ENCODE measurements at regions not wholly inside any gene's neighbourhood (a gene's known extent, or its start where the extent isn't known, plus 50 kb on each side); places are given as distances from the start of the nearest gene placed in this dataset.

DNA sequence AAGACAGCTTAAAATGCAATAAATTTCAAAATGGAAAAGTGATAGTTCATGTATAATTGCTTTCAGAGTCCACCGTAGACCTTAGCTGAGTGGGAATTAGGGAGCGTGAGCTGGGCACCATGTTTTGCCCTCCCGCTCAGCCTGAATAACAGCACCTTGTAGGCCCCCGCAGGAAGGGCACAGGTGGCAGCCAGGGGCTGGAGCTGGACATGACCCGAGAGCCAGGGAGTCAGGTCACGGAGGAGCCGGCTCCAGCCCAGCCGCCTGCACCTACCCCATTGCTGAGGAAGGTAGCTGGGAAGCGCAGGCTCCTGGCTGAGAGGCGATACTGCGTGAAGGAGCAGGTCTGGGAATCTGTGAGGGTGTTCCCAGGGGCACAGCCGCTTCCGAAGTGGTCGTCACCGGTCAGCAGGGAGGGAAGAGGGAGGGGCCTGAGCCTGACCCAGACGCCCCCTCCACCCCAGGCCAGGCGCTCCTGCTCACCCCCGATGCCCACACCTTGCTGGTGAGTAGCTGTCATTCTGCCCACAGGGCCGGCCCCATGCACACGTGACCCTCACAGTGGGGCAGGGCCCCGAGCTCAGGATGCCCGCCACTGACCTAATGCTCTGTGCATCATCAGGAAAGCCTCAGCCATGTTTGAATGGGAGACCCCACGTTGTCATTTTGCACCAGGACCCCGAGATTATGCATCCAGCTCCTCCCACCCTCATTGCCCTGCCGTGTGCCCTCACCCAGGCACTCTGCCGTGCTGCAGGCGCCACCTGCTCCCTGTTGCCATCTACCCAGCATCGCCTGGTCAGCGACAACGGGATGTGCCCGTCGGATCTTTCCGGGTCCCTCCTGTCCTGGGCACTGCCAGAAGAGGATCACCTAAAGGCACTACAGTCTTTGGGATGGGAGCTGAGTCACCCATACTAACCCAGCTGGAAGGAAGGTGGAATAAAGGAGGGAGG lies 129.2 kb upstream of the TCERG1L start:
- DNase-seq (ENCODE audit: low spot score in 2 of 2) = peak in 1 of 2 donors; percentile 65
- no peak for TF ChIP-seq POLR2A (IDR thresholded peaks at IDR 0.05)
- TF ChIP-seq, protein P1, sequence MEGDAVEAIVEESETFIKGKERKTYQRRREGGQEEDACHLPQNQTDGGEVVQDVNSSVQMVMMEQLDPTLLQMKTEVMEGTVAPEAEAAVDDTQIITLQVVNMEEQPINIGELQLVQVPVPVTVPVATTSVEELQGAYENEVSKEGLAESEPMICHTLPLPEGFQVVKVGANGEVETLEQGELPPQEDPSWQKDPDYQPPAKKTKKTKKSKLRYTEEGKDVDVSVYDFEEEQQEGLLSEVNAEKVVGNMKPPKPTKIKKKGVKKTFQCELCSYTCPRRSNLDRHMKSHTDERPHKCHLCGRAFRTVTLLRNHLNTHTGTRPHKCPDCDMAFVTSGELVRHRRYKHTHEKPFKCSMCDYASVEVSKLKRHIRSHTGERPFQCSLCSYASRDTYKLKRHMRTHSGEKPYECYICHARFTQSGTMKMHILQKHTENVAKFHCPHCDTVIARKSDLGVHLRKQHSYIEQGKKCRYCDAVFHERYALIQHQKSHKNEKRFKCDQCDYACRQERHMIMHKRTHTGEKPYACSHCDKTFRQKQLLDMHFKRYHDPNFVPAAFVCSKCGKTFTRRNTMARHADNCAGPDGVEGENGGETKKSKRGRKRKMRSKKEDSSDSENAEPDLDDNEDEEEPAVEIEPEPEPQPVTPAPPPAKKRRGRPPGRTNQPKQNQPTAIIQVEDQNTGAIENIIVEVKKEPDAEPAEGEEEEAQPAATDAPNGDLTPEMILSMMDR (IDR thresholded peaks at IDR 0.05) = no peak
- WGBS, 2 donors = 76 to 84% methylated on average over 32 to 33 of the region's 33 CpGs
- no peak overlapping the region for H3K4me3 ChIP-seq (ENCODE audit: low read depth, poor library complexity, severe bottlenecking)
- intact Hi-C loops (cut with DNase I; ENCODE audit: low total_unique reads) = no loop called here

DNA sequence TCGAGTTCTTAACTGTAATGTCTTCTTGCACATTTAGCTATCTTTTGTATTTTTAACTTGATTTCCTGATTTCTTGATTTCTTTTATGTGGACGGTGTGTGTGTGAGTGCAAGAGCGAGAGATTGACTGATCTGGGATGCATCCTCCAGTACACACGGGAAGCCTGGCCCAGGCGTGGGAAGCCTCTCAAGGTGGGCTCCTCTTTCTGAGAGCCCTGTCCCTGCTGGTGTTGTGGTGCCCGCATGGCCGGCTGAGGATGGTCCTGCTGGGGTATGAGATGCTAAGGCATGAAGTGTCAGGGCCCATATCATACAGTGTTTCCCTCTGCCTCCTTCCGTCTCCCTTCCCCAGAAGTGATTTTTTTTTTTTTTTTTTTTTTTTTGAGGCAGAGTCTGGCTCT lies 130.8 kb upstream of the TCERG1L start:
- DNase-seq (ENCODE audit: low spot score in 2 of 2) = peak in 1 of 2 donors; percentile 80
- no peak overlapping the region for H3K4me3 ChIP-seq (ENCODE audit: low read depth, poor library complexity, severe bottlenecking)
- TF ChIP-seq, protein P1 (IDR thresholded peaks at IDR 0.05) = no peak
- no peak for TF ChIP-seq POLR2A (IDR thresholded peaks at IDR 0.05)
- WGBS, 2 donors = 77 to 81% methylated on average over 8 of the region's 8 CpGs
- intact Hi-C loops (cut with DNase I; ENCODE audit: low total_unique reads) = no loop called here

DNA sequence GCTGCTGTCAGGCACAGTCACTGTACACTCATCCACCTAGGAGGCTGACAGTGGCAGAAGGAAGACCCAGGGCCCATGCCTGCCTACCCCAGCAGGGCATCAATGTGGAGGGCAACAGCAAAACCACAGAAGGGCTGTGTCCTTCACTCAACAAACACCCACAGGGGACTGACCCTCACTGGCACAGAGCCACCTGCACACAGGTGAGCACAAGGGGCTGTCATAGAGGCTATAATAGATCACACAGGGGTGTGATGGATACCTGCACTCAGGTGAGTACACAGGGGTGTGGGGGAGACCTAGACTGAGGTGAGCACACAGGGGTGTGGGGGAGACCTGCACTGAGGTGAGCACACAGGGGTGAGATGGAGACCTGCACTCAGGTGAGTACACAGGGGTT lies 132.8 kb upstream of the TCERG1L start:
- no peak overlapping the region for H3K4me3 ChIP-seq (ENCODE audit: low read depth, poor library complexity, severe bottlenecking)
- DNase-seq (ENCODE audit: low spot score in 2 of 2) = peak in 1 of 2 donors; percentile 46
- TF ChIP-seq POLR2A (IDR thresholded peaks at IDR 0.05) = no peak
- TF ChIP-seq, protein P1 (IDR thresholded peaks at IDR 0.05) = no peak
- intact Hi-C loops (cut with DNase I; ENCODE audit: low total_unique reads) = no loop called here

DNA sequence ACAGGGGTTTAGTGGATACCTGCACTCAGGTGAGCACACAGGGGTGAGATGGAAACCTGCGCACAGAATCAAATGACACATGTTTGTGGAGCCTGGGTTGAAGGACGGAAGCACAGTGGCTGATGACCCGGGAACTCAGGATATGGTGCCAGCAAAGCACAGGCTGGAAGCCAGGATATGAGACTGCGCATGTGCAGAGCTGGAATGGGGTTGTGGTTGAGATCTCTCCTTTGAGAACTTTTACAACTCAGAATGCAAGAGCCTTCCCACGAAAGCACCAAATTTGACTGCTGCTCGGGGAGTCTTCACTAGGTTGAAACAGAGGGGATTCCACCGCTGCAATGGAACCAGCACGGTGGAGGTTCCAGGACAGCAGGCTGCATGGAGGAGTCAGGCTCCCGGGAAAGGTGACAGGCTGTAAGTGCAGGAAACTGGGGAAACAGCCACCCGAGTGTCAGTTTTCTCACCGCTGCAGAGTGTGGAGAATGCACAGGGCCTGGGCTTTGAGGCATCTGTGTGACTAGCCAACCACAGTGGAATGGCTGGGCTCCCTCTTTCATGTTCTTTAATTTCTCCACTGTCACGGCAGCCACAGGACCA lies 133.4 kb upstream of the TCERG1L start:
- WGBS, 2 donors = 47 to 49% methylated on average over 12 of the region's 12 CpGs
- DNase-seq (ENCODE audit: low spot score in 2 of 2) = peak in 1 of 2 donors; percentile 52

DNA sequence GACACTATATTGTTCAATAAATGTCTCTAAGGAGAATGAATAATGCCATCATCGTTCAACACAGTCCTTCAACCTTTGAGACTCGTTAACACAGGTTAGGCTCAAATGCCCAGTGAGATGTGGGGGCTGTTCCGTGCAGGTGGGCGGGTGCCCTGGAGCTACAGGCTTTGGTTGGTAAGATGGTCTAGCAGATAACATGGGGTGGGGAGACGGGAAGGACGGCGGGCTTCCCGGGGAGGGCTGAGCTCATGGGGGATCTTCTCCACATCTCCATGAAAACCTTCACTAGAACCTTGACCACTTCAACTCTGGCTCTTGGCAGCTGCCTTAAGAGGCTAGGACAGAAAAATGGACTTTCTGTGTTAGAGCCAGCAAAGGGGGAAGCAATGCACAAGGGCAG lies 134.1 kb upstream of the TCERG1L start:
- peak in 1 of 2 donors; percentile 73 for DNase-seq (ENCODE audit: low spot score in 2 of 2)
- intact Hi-C loops (cut with DNase I; ENCODE audit: low total_unique reads) = no loop called here
- no peak for TF ChIP-seq POLR2A (IDR thresholded peaks at IDR 0.05)
- TF ChIP-seq, protein P1 (IDR thresholded peaks at IDR 0.05) = no peak
- WGBS, 2 donors = 66 to 75% methylated on average over 8 of the region's 8 CpGs
- no peak overlapping the region for H3K4me3 ChIP-seq (ENCODE audit: low read depth, poor library complexity, severe bottlenecking)

More for the DNA sequence above, 133.4 kb upstream of the TCERG1L start:
- TF ChIP-seq, protein P1 (IDR thresholded peaks at IDR 0.05) = no peak
- no peak for TF ChIP-seq POLR2A (IDR thresholded peaks at IDR 0.05)
- intact Hi-C loops (cut with DNase I; ENCODE audit: low total_unique reads) = no loop called here
- H3K4me3 ChIP-seq (ENCODE audit: low read depth, poor library complexity, severe bottlenecking) = no peak overlapping the region
